Smooth muscle cell (in vitro differentiated cells): ENCODE measurements at regions not wholly inside any gene's neighbourhood (a gene's known extent, or its start where the extent isn't known, plus 50 kb on each side); places are given as distances from the start of the nearest gene placed in this dataset.

ENCODE experiments used
- DNase-seq: peaks from one replicate; lab custom pipeline; 2025; ENCODE audit not compliant: unreplicated experiment; lab: John Stamatoyannopoulos, UW
- H2AFZ ChIP-seq: fragments of 200-600 bp; sonication (generic); 2 replicates; pipeline ENCODE4 v1.6.0; 2016; ENCODE audit warnings: antibody characterized with exemption, low read depth, mild to moderate bottlenecking
- H3F3A ChIP-seq: fragments of 200-600 bp; sonication (generic); 2 replicates; pipeline ENCODE4 v1.6.0; 2017; ENCODE audit warnings: antibody characterized with exemption, low read depth
- H3K27ac ChIP-seq: fragments of 200-600 bp; sonication (generic); 2 replicates; pipeline ENCODE4 v1.5.1; 2016; ENCODE audit warnings: low read depth, mild to moderate bottlenecking
- H3K27me3 ChIP-seq: fragments of 200-600 bp; sonication (generic); 2 replicates; pipeline ENCODE4 v1.6.1; 2016; ENCODE audit warnings: low read depth, mild to moderate bottlenecking
- H3K36me3 ChIP-seq: fragments of 200-600 bp; sonication (generic); 2 replicates; pipeline ENCODE4 v1.5.1; 2016; ENCODE audit warnings: low read depth
- H3K4me1 ChIP-seq: fragments of 200-600 bp; sonication (generic); 2 replicates; pipeline ENCODE4 v1.5.1; 2016; ENCODE audit warnings: low read depth
- H3K4me2 ChIP-seq: fragments of 200-600 bp; sonication (generic); 2 replicates; pipeline ENCODE4 v1.6.0; 2016; ENCODE audit warnings: mild to moderate bottlenecking
- H3K4me3 ChIP-seq: fragments of 200-600 bp; sonication (generic); 2 replicates; pipeline ENCODE4 v1.5.1; 2016; ENCODE audit warnings: mild to moderate bottlenecking
- H3K79me2 ChIP-seq: fragments of 200-600 bp; sonication (generic); 2 replicates; pipeline ENCODE4 v1.6.0; 2016; ENCODE audit warnings: low read depth, mild to moderate bottlenecking
- H3K9ac ChIP-seq: fragments of 200-600 bp; sonication (generic); 2 replicates; pipeline ENCODE4 v1.6.0; 2016; ENCODE audit warnings: low read depth
- H3K9me3 ChIP-seq: fragments of 200-600 bp; sonication (generic); replicated peaks from 2 replicates; pipeline ENCODE4 v1.5.1; 2016; ENCODE audit warnings: low read depth
- H4K20me1 ChIP-seq: fragments of 200-600 bp; sonication (generic); 2 replicates; pipeline ENCODE4 v1.6.0; 2016; ENCODE audit warnings: low read depth
- WGBS: methylation state at CpG from one replicate; pipeline ENCODE4 v1.1.7; 2016; ENCODE audit warnings: low lambda C conversion rate; 5-methylcytosine and 5-hydroxymethylcytosine counted together
- TF ChIP-seq, protein P1 (sequence below): fragments of 200-600 bp; sonication (generic); IDR thresholded peaks from 2 replicates; pipeline ENCODE4 v1.5.1; 2017; ENCODE audit warnings: borderline replicate concordance, mild to moderate bottlenecking, antibody characterized with exemption; ENCODE audit not compliant: insufficient read depth, poor library complexity, severe bottlenecking

DNA sequence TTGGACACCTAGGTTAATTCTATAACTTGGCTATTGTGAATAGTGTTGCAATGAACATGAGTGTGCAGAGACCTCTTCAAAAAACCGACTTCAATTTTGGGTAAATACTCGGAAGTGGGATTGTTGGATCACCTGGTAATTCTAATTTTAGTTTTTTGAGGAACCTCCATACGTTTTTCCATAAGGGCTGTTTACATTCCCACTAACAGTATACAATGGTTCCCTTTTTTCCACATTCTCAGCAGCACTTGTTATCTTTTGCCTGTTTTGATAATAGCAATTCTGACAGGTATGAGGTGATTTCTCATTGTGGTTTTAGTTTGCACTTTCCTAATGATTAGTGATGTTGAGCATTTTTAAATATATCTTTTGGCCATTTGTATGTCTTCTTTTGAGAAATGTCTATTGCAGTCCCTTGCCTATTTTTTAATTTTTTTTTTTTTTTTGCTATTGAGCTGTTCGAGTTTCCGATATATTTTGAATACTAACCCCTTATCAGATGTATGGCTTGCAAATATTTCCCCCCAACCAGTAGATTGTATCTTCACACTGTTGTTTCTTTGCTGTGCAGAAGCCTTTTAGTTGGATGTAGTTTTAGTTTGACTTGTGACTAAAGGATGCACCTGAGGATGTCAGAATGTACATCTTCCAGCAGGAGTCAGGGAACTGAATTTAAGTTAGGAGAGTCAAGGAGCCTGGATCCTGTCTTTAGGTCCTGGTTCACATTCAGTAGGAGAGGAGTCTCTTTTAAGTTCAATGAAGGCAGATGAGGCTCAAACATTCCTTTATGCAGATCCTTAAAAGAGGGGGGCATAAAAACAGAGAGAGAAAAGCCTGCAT lies 120.0 kb downstream of the S1PR1 start:
- H3K36me3 ChIP-seq, result no peaks in the 10 kb centered on the region
- no peak overlapping the region for H3K9ac ChIP-seq
- H3K79me2 ChIP-seq, result no peaks in the 10 kb centered on the region
- 77% methylated on average over 5 of the region's 5 CpGs for WGBS
- no peaks in the 10 kb centered on the region for H3K27me3 ChIP-seq
- H3K4me1 ChIP-seq, result no peaks in the 10 kb centered on the region
- H3K4me2 ChIP-seq, result no peak overlapping the region
- no peak overlapping the region for H3K4me3 ChIP-seq
- TF ChIP-seq, protein P1, sequence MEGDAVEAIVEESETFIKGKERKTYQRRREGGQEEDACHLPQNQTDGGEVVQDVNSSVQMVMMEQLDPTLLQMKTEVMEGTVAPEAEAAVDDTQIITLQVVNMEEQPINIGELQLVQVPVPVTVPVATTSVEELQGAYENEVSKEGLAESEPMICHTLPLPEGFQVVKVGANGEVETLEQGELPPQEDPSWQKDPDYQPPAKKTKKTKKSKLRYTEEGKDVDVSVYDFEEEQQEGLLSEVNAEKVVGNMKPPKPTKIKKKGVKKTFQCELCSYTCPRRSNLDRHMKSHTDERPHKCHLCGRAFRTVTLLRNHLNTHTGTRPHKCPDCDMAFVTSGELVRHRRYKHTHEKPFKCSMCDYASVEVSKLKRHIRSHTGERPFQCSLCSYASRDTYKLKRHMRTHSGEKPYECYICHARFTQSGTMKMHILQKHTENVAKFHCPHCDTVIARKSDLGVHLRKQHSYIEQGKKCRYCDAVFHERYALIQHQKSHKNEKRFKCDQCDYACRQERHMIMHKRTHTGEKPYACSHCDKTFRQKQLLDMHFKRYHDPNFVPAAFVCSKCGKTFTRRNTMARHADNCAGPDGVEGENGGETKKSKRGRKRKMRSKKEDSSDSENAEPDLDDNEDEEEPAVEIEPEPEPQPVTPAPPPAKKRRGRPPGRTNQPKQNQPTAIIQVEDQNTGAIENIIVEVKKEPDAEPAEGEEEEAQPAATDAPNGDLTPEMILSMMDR, result no peak
- H3F3A ChIP-seq, result no peaks in the 10 kb centered on the region
- H4K20me1 ChIP-seq, result no peaks in the 10 kb centered on the region
- no peak overlapping the region for H2AFZ ChIP-seq
- H3K9me3 ChIP-seq, result no peaks in the 10 kb centered on the region
- DNase-seq, result no peak
- no peak overlapping the region for H3K27ac ChIP-seq

DNA sequence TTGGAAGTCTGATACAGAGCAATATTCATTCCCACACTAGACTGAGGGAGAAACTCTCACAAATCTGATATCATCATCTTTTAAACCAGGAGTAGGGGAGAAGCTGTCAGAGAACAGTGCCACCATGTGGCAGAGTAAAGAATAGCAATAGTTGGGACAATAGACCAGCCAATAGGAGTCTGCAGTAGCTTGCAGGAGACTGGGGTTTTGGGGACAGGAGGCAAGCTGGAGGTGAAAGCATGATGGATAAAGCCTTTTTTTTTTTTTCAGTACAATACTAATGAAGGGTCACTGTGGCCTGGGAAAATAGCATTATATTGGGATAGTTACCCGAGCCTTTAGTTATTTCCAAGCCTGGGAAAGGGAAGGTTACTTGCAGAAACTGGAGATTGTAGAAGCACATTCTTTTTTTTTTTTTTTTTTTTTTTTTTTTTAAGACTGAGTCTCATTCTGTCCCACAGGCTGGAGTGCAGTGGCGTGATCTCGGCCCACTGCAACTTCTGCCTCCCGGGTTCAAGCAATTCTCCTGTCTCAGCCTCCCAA lies 120.7 kb downstream of the S1PR1 start:
- WGBS, result 47% methylated on average over 2 of the region's 4 CpGs
- Histone ChIP-seq H3K27me3 (no peaks in the 10 kb centered on the region), H3K9me3 (no peaks in the 10 kb centered on the region), H4K20me1 (no peaks in the 10 kb centered on the region), H3K4me1 (no peaks in the 10 kb centered on the region), H2AFZ (no peak overlapping the region), H3K4me3 (no peak overlapping the region), H3K4me2 (no peak overlapping the region), H3K27ac (no peak overlapping the region), H3K9ac (no peak overlapping the region), H3F3A (no peaks in the 10 kb centered on the region), H3K36me3 (no peaks in the 10 kb centered on the region), H3K79me2 (no peaks in the 10 kb centered on the region)
- DNase-seq, result peak; percentile 9
- TF ChIP-seq, protein P1, result peak; percentile 90

DNA sequence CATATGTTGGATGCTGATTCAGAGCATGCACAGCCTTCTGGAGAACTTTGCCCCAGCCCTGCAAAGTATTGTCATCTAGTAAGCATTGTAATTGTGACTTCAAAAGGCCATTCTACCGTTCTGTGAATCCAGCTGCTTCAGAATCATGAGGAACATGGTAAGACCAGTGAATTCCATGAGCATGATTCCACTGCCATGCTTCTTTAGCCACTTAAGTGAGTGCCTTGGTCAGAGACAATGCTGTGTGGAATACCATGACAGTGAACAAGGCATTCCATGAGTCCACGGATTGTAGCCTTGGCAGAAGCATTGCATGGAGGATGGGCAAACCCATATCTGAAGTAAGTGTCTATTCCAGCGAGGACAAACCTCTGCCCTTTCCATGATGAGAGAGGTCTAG lies 123.7 kb downstream of the S1PR1 start:
- Histone ChIP-seq H3K9me3 (no peaks in the 10 kb centered on the region), H3K4me3 (no peak overlapping the region), H3K79me2 (no peaks in the 10 kb centered on the region), H3K9ac (no peak overlapping the region), H3K4me1 (peaks cover 3% of the 10 kb centered on the region), H3K27me3 (no peaks in the 10 kb centered on the region), H2AFZ (no peak overlapping the region), H4K20me1 (no peaks in the 10 kb centered on the region), H3K4me2 (no peak overlapping the region), H3K36me3 (no peaks in the 10 kb centered on the region), H3F3A (no peaks in the 10 kb centered on the region), H3K27ac (no peak overlapping the region)
- WGBS, result 85% methylated on average over 3 of the region's 3 CpGs
- TF ChIP-seq, protein P1, result no peak
- no peak for DNase-seq
